ENCODE measurements at regions not wholly inside any gene's neighbourhood (a gene's known extent, or its start where the extent isn't known, plus 50 kb on each side); places are given as distances from the start of the nearest gene placed in this dataset.
A peak's percentile ranks its signal among the peaks of the same experiment; 100 is the strongest.

- no peak overlapping the region for H2AK5ac ChIP-seq (ENCODE audit: low read length)
- no peaks in the 10 kb centered on the region for H3K27me3 ChIP-seq (ENCODE audit: insufficient read depth, low read length)
- no peak overlapping the region for H3K4ac ChIP-seq (ENCODE audit: low read depth, low read length)
- H3K9ac ChIP-seq (ENCODE audit: low read length): no peak overlapping the region
- no peak overlapping the region for H3K18ac ChIP-seq (ENCODE audit: low read length)
- no peak overlapping the region for H3K4me3 ChIP-seq (ENCODE audit: low read depth, low read length)
- no peak overlapping the region for H3K4me2 ChIP-seq (ENCODE audit: low read length)
- H3K9me3 ChIP-seq (ENCODE audit: insufficient read depth, low read depth, low read length): no peaks in the 10 kb centered on the region
- no peak overlapping the region for H4K8ac ChIP-seq (ENCODE audit: low read depth, low read length)
- H2BK120ac ChIP-seq (ENCODE audit: insufficient read depth, low read length, poor library complexity): no peak overlapping the region
- H3K23ac ChIP-seq (ENCODE audit: low read length): no peak overlapping the region
- WGBS (ENCODE audit: extremely low coverage, insufficient coverage, insufficient read length): no CpG with 5 or more reads among the region's 3 CpGs
- no peaks in the 10 kb centered on the region for H3K36me3 ChIP-seq (ENCODE audit: control insufficient read depth in 1 of 2, insufficient read depth in 2 of 2, low read length in 2 of 2)
- H2BK12ac ChIP-seq (ENCODE audit: low read length): no peak overlapping the region
- H3K27ac ChIP-seq (ENCODE audit: low read depth, low read length): no peak overlapping the region
- H3K4me1 ChIP-seq (ENCODE audit: control insufficient read depth in 1 of 2, insufficient read depth in 2 of 2, low read length in 2 of 2): no peaks in the 10 kb centered on the region
- H3K79me2 ChIP-seq (ENCODE audit: control insufficient read depth, insufficient read depth, low read length, poor library complexity): no peaks in the 10 kb centered on the region
- peak in 1 of 2 donors; percentile 9 for DNase-seq
- no peak overlapping the region for H3K14ac ChIP-seq (ENCODE audit: low read length)
- H3K79me1 ChIP-seq (ENCODE audit: low read length): no peaks in the 10 kb centered on the region
- no peak overlapping the region for H2BK5ac ChIP-seq (ENCODE audit: low read depth, low read length, poor library complexity)
- no peak overlapping the region for H2AFZ ChIP-seq (ENCODE audit: insufficient read depth, low read length, poor library complexity)
- no peak overlapping the region for H4K12ac ChIP-seq (ENCODE audit: low read depth, low read length)
- no peak overlapping the region for H4K91ac ChIP-seq (ENCODE audit: low read depth, low read length)
These were observed 195.7 kb upstream of the ANK2 start for GRCh38 chr4:112853662-112854256.

GRCh38 chr4:112854420-112854819 is 195.0 kb upstream of the ANK2 start:
- H3K79me1 ChIP-seq (ENCODE audit: low read length): no peaks in the 10 kb centered on the region
- no peak overlapping the region for H2BK120ac ChIP-seq (ENCODE audit: insufficient read depth, low read length, poor library complexity)
- no peak overlapping the region for H3K4me3 ChIP-seq (ENCODE audit: low read depth, low read length)
- H3K9me3 ChIP-seq (ENCODE audit: insufficient read depth, low read depth, low read length): no peaks in the 10 kb centered on the region
- no peak overlapping the region for H3K23ac ChIP-seq (ENCODE audit: low read length)
- H4K12ac ChIP-seq (ENCODE audit: low read depth, low read length): no peak overlapping the region
- no peak overlapping the region for H3K4ac ChIP-seq (ENCODE audit: low read depth, low read length)
- H3K4me2 ChIP-seq (ENCODE audit: low read length): no peak overlapping the region
- H3K9ac ChIP-seq (ENCODE audit: low read length): no peak overlapping the region
- H3K27ac ChIP-seq (ENCODE audit: low read depth, low read length): no peak overlapping the region
- no peak overlapping the region for H2BK5ac ChIP-seq (ENCODE audit: low read depth, low read length, poor library complexity)
- no peaks in the 10 kb centered on the region for H3K79me2 ChIP-seq (ENCODE audit: control insufficient read depth, insufficient read depth, low read length, poor library complexity)
- H3K18ac ChIP-seq (ENCODE audit: low read length): no peak overlapping the region
- H4K8ac ChIP-seq (ENCODE audit: low read depth, low read length): no peak overlapping the region
- no peak overlapping the region for H3K14ac ChIP-seq (ENCODE audit: low read length)
- no peaks in the 10 kb centered on the region for H3K4me1 ChIP-seq (ENCODE audit: control insufficient read depth in 1 of 2, insufficient read depth in 2 of 2, low read length in 2 of 2)
- no peak overlapping the region for H2AFZ ChIP-seq (ENCODE audit: insufficient read depth, low read length, poor library complexity)
- H3K36me3 ChIP-seq (ENCODE audit: control insufficient read depth in 1 of 2, insufficient read depth in 2 of 2, low read length in 2 of 2): no peaks in the 10 kb centered on the region
- no peak overlapping the region for H2AK5ac ChIP-seq (ENCODE audit: low read length)
- no peak for DNase-seq
- no peak overlapping the region for H4K91ac ChIP-seq (ENCODE audit: low read depth, low read length)
- H3K27me3 ChIP-seq (ENCODE audit: insufficient read depth, low read length): no peaks in the 10 kb centered on the region
- H2BK12ac ChIP-seq (ENCODE audit: low read length): no peak overlapping the region

- no peak overlapping the region for H2BK12ac ChIP-seq (ENCODE audit: low read length)
- H3K18ac ChIP-seq (ENCODE audit: low read length): no peak overlapping the region
- no peak for DNase-seq
- H4K8ac ChIP-seq (ENCODE audit: low read depth, low read length): no peak overlapping the region
- H2AK5ac ChIP-seq (ENCODE audit: low read length): no peak overlapping the region
- no peak overlapping the region for H3K9ac ChIP-seq (ENCODE audit: low read length)
- no peak overlapping the region for H2AFZ ChIP-seq (ENCODE audit: insufficient read depth, low read length, poor library complexity)
- H3K4me2 ChIP-seq (ENCODE audit: low read length): no peak overlapping the region
- no peak overlapping the region for H3K14ac ChIP-seq (ENCODE audit: low read length)
- no peaks in the 10 kb centered on the region for H3K79me1 ChIP-seq (ENCODE audit: low read length)
- no peak overlapping the region for H4K91ac ChIP-seq (ENCODE audit: low read depth, low read length)
- H4K12ac ChIP-seq (ENCODE audit: low read depth, low read length): no peak overlapping the region
- H3K79me2 ChIP-seq (ENCODE audit: control insufficient read depth, insufficient read depth, low read length, poor library complexity): no peaks in the 10 kb centered on the region
- H3K9me3 ChIP-seq (ENCODE audit: insufficient read depth, low read depth, low read length): no peaks in the 10 kb centered on the region
- H3K23ac ChIP-seq (ENCODE audit: low read length): no peak overlapping the region
- H3K4me3 ChIP-seq (ENCODE audit: low read depth, low read length): no peak overlapping the region
- H3K4me1 ChIP-seq (ENCODE audit: control insufficient read depth in 1 of 2, insufficient read depth in 2 of 2, low read length in 2 of 2): no peaks in the 10 kb centered on the region
- no peaks in the 10 kb centered on the region for H3K36me3 ChIP-seq (ENCODE audit: control insufficient read depth in 1 of 2, insufficient read depth in 2 of 2, low read length in 2 of 2)
- WGBS (ENCODE audit: extremely low coverage, insufficient coverage, insufficient read length): no CpG with 5 or more reads among the region's 3 CpGs
- no peak overlapping the region for H2BK5ac ChIP-seq (ENCODE audit: low read depth, low read length, poor library complexity)
- no peak overlapping the region for H2BK120ac ChIP-seq (ENCODE audit: insufficient read depth, low read length, poor library complexity)
- H3K4ac ChIP-seq (ENCODE audit: low read depth, low read length): no peak overlapping the region
- H3K27ac ChIP-seq (ENCODE audit: low read depth, low read length): no peak overlapping the region
- no peaks in the 10 kb centered on the region for H3K27me3 ChIP-seq (ENCODE audit: insufficient read depth, low read length)
These were observed 194.4 kb upstream of the ANK2 start for GRCh38 chr4:112855058-112855457.

- no peak overlapping the region for H3K27ac ChIP-seq (ENCODE audit: low read depth, low read length)
- H2AK5ac ChIP-seq (ENCODE audit: low read length): no peak overlapping the region
- H2BK5ac ChIP-seq (ENCODE audit: low read depth, low read length, poor library complexity): no peak overlapping the region
- H4K8ac ChIP-seq (ENCODE audit: low read depth, low read length): no peak overlapping the region
- no peak overlapping the region for H3K4me3 ChIP-seq (ENCODE audit: low read depth, low read length)
- H3K9me3 ChIP-seq (ENCODE audit: insufficient read depth, low read depth, low read length): no peaks in the 10 kb centered on the region
- H3K23ac ChIP-seq (ENCODE audit: low read length): no peak overlapping the region
- H3K4me2 ChIP-seq (ENCODE audit: low read length): no peak overlapping the region
- no CpG with 5 or more reads among the region's 1 CpG for WGBS (ENCODE audit: extremely low coverage, insufficient coverage, insufficient read length)
- H3K27me3 ChIP-seq (ENCODE audit: insufficient read depth, low read length): no peaks in the 10 kb centered on the region
- H3K79me1 ChIP-seq (ENCODE audit: low read length): no peaks in the 10 kb centered on the region
- no peak overlapping the region for H2AFZ ChIP-seq (ENCODE audit: insufficient read depth, low read length, poor library complexity)
- no peak overlapping the region for H3K18ac ChIP-seq (ENCODE audit: low read length)
- H3K4me1 ChIP-seq (ENCODE audit: control insufficient read depth in 1 of 2, insufficient read depth in 2 of 2, low read length in 2 of 2): no peaks in the 10 kb centered on the region
- H4K12ac ChIP-seq (ENCODE audit: low read depth, low read length): no peak overlapping the region
- no peak overlapping the region for H2BK12ac ChIP-seq (ENCODE audit: low read length)
- H3K9ac ChIP-seq (ENCODE audit: low read length): no peak overlapping the region
- H3K36me3 ChIP-seq (ENCODE audit: control insufficient read depth in 1 of 2, insufficient read depth in 2 of 2, low read length in 2 of 2): no peaks in the 10 kb centered on the region
- H4K91ac ChIP-seq (ENCODE audit: low read depth, low read length): no peak overlapping the region
- no peak overlapping the region for H2BK120ac ChIP-seq (ENCODE audit: insufficient read depth, low read length, poor library complexity)
- H3K4ac ChIP-seq (ENCODE audit: low read depth, low read length): no peak overlapping the region
- no peaks in the 10 kb centered on the region for H3K79me2 ChIP-seq (ENCODE audit: control insufficient read depth, insufficient read depth, low read length, poor library complexity)
- no peak overlapping the region for H3K14ac ChIP-seq (ENCODE audit: low read length)
- peak; percentile 32 to 57 for DNase-seq
These were observed 192.0 kb upstream of the ANK2 start for GRCh38 chr4:112857461-112857860.

Data from trophoblast cell (in vitro differentiated cells and primary cell).